ENCODE measurements at regions not wholly inside any gene's neighbourhood (a gene's known extent, or its start where the extent isn't known, plus 50 kb on each side); places are given as distances from the start of the nearest gene placed in this dataset.

GRCh38 chr2:2913601-2914120 is 464.0 kb downstream of the EIPR1 start:
- Histone ChIP-seq H3K36me3 (ENCODE audit: low read length) (no peaks in the 10 kb centered on the region), H3K4me2 (ENCODE audit: low read depth, low read length, poor library complexity, severe bottlenecking) (no peak overlapping the region), H3K79me2 (ENCODE audit: insufficient read depth, low read length) (no peaks in the 10 kb centered on the region), H4K20me1 (ENCODE audit: low read depth, low read length) (no peaks in the 10 kb centered on the region), H3K9ac (ENCODE audit: low read length) (no peak overlapping the region), H3K4me3 (ENCODE audit: insufficient read depth, low read length, poor library complexity, severe bottlenecking) (no peak overlapping the region), H3K9me3 (ENCODE audit: insufficient read depth, low read length) (no peaks in the 10 kb centered on the region), H3K9me2 (replicated peaks; ENCODE audit: insufficient read depth, low read length) (no peaks in the 10 kb centered on the region; the same call in 1 of the 2 replicates), H3F3A (ENCODE audit: insufficient read depth) (no peaks in the 10 kb centered on the region), H3K27me3 (ENCODE audit: low read length) (no peaks in the 10 kb centered on the region), H3K27ac (ENCODE audit: low read depth, low read length) (no peak overlapping the region), H2AFZ (ENCODE audit: low read depth, low read length, severe bottlenecking) (no peak overlapping the region)
- TF ChIP-seq CTCF (IDR thresholded peaks at IDR 0.05; ENCODE audit: insufficient read depth, low read length, poor library complexity, severe bottlenecking) = no peak

- no peaks in the 10 kb centered on the region for H3K79me2 ChIP-seq (ENCODE audit: insufficient read depth, low read length)
- H3K27me3 ChIP-seq (ENCODE audit: low read length) = no peaks in the 10 kb centered on the region
- H3K4me3 ChIP-seq (ENCODE audit: insufficient read depth, low read length, poor library complexity, severe bottlenecking) = no peak overlapping the region
- no peaks in the 10 kb centered on the region for H3K36me3 ChIP-seq (ENCODE audit: low read length)
- H3K9ac ChIP-seq (ENCODE audit: low read length) = no peak overlapping the region
- H3K4me2 ChIP-seq (ENCODE audit: low read depth, low read length, poor library complexity, severe bottlenecking) = no peak overlapping the region
- H3F3A ChIP-seq (ENCODE audit: insufficient read depth) = no peaks in the 10 kb centered on the region
- TF ChIP-seq CTCF (IDR thresholded peaks at IDR 0.05; ENCODE audit: insufficient read depth, low read length, poor library complexity, severe bottlenecking) (no peak), EZH2phosphoT487 (conservative IDR thresholded peaks at IDR 0.05; ENCODE audit: low read length) (no peak)
- no peaks in the 10 kb centered on the region for H4K20me1 ChIP-seq (ENCODE audit: low read depth, low read length)
- H3K27ac ChIP-seq (ENCODE audit: low read depth, low read length) = no peak overlapping the region
- H3K9me2 ChIP-seq (replicated peaks; ENCODE audit: insufficient read depth, low read length) = no peaks in the 10 kb centered on the region; the same call in 1 of the 2 replicates
- no peaks in the 10 kb centered on the region for H3K9me3 ChIP-seq (ENCODE audit: insufficient read depth, low read length)
- H2AFZ ChIP-seq (ENCODE audit: low read depth, low read length, severe bottlenecking) = no peak overlapping the region
Measured at GRCh38 chr2:2912731-2913130, 464.9 kb downstream of the EIPR1 start.

- no peaks in the 10 kb centered on the region for H4K20me1 ChIP-seq (ENCODE audit: low read depth, low read length)
- no peak overlapping the region for H3K4me2 ChIP-seq (ENCODE audit: low read depth, low read length, poor library complexity, severe bottlenecking)
- H2AFZ ChIP-seq (ENCODE audit: low read depth, low read length, severe bottlenecking) = no peak overlapping the region
- H3K9me2 ChIP-seq (replicated peaks; ENCODE audit: insufficient read depth, low read length) = no peaks in the 10 kb centered on the region
- no peaks in the 10 kb centered on the region for H3K27me3 ChIP-seq (ENCODE audit: low read length)
- no peak overlapping the region for H3K27ac ChIP-seq (ENCODE audit: low read depth, low read length)
- no peak overlapping the region for H3K9ac ChIP-seq (ENCODE audit: low read length)
- no peak for TF ChIP-seq EZH2phosphoT487 (conservative IDR thresholded peaks at IDR 0.05; ENCODE audit: low read length)
- no peak for TF ChIP-seq CTCF (IDR thresholded peaks at IDR 0.05; ENCODE audit: insufficient read depth, low read length, poor library complexity, severe bottlenecking)
- no peaks in the 10 kb centered on the region for H3K79me2 ChIP-seq (ENCODE audit: insufficient read depth, low read length)
- no peaks in the 10 kb centered on the region for H3K9me3 ChIP-seq (ENCODE audit: insufficient read depth, low read length)
- no peak overlapping the region for H3K4me3 ChIP-seq (ENCODE audit: insufficient read depth, low read length, poor library complexity, severe bottlenecking)
- no peaks in the 10 kb centered on the region for H3K36me3 ChIP-seq (ENCODE audit: low read length)
- H3F3A ChIP-seq (ENCODE audit: insufficient read depth) = no peaks in the 10 kb centered on the region
Measured at GRCh38 chr2:2912293-2912692, 465.3 kb downstream of the EIPR1 start.

Measured in SU-DHL-6 (cell line).